Activated effector memory CD4-positive, alpha-beta T cell treated with anti-CD3 and anti-CD28 coated beads, Interleukin-2, amount 50 U/mL, for 16 hours (primary cell): ENCODE measurements at regions not wholly inside any gene's neighbourhood (a gene's known extent, or its start where the extent isn't known, plus 50 kb on each side); places are given as distances from the start of the nearest gene placed in this dataset.

Experiments
- DNase-seq: peaks from one replicate; pipeline ENCODE4 v3.0.0-alpha.2; 2020

GRCh38 chr18:68323921-68324320 lies 391.0 kb downstream of the TMX3 start:
- DNase-seq: no peak

- DNase-seq: no peak
Observed at GRCh38 chr18:68316636-68317035, 398.3 kb downstream of the TMX3 start.

- DNase-seq: no peak
Observed at GRCh38 chr18:68314403-68314802, 400.5 kb downstream of the TMX3 start.

GRCh38 chr18:68301441-68301840 lies 413.5 kb downstream of the TMX3 start:
- no peak for DNase-seq

GRCh38 chr18:68299906-68300305 lies 415.0 kb downstream of the TMX3 start:
- no peak for DNase-seq

- no peak for DNase-seq
Observed at GRCh38 chr18:68298330-68298729, 416.6 kb downstream of the TMX3 start.

GRCh38 chr18:68288408-68288807 lies 426.5 kb downstream of the TMX3 start:
- no peak for DNase-seq

GRCh38 chr18:68284236-68284780 lies 430.6 kb downstream of the TMX3 start:
- DNase-seq: no peak

- DNase-seq: no peak
Observed at GRCh38 chr18:68283834-68284233, 431.1 kb downstream of the TMX3 start.

GRCh38 chr18:68282232-68282631 lies 432.7 kb downstream of the TMX3 start:
- no peak for DNase-seq

- no peak for DNase-seq
Observed at GRCh38 chr18:68275616-68276015, 439.3 kb downstream of the TMX3 start.

- DNase-seq: no peak
Observed at GRCh38 chr18:68270017-68270416, 444.9 kb downstream of the TMX3 start.

- DNase-seq: no peak
Observed at GRCh38 chr18:68267583-68267982, 447.3 kb downstream of the TMX3 start.

GRCh38 chr18:68263481-68263880 lies 451.4 kb downstream of the TMX3 start:
- DNase-seq: no peak

- no peak for DNase-seq
Observed at GRCh38 chr18:68262690-68263294, 452.1 kb downstream of the TMX3 start.

GRCh38 chr18:68256418-68257067 lies 458.4 kb downstream of the TMX3 start:
- no peak for DNase-seq

GRCh38 chr18:68244786-68245185 lies 470.1 kb downstream of the TMX3 start:
- DNase-seq: no peak

GRCh38 chr18:68241881-68242280 lies 473.0 kb downstream of the TMX3 start:
- DNase-seq: no peak

- no peak for DNase-seq
Observed at GRCh38 chr18:68234676-68235075, 480.2 kb downstream of the TMX3 start.

GRCh38 chr18:68234131-68234530 lies 480.8 kb downstream of the TMX3 start:
- no peak for DNase-seq

- DNase-seq: no peak
Observed at GRCh38 chr18:68233018-68233417, 481.9 kb downstream of the TMX3 start.

GRCh38 chr18:68229351-68229750 lies 485.6 kb downstream of the TMX3 start:
- no peak for DNase-seq

GRCh38 chr18:68221111-68221724 lies 493.7 kb downstream of the TMX3 start:
- DNase-seq: no peak

GRCh38 chr18:68220458-68220857 lies 494.4 kb downstream of the TMX3 start:
- DNase-seq: no peak
